NCI-H510A treated with DMSO at 0.1 percent for 48 hours (cell line): ENCODE measurements at regions not wholly inside any gene's neighbourhood (a gene's known extent, or its start where the extent isn't known, plus 50 kb on each side); places are given as distances from the start of the nearest gene placed in this dataset.

Source experiments
- DNase-seq: peaks from one replicate; lab custom pipeline; 2025; lab: John Stamatoyannopoulos, UW

DNA sequence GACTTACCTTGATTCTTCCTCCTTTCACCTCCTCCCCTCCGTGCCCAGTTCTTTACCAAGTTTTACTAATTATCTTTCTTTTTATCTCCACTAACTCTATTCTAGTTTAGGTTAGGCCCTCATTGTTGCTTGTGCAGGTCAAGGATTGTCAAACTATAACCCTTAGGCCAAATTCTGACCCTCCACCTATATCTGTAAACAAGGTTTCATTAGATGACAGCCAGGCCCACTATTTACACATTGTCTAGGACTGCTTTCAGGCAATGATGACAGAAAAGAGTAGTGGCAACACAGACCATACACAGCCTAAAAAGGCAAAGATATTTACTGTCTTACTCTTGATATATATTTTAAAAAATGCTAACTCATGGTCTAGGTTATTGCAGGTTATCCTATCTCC is 212.0 kb downstream of the RAD51AP2 start:
- no peak for DNase-seq

DNA sequence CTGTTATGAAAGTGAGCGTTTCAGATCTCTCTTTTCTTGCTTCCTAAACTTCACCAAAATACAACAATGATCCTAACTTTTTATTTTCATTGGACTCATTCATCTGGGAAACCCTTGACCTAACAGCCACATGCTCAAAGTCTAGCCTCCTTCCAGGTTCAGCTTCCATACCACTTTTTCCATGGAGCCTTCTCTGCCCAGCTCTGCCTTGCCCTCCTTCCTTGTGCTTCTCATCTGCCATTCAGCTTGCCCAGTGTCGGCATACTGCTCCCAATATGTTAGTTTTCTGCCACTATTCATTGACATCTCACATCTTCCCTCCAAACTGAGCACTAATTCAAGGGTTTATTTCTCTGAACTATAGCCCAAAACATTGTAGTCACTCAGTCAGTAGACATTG is 214.7 kb downstream of the RAD51AP2 start:
- DNase-seq, result no peak

DNA sequence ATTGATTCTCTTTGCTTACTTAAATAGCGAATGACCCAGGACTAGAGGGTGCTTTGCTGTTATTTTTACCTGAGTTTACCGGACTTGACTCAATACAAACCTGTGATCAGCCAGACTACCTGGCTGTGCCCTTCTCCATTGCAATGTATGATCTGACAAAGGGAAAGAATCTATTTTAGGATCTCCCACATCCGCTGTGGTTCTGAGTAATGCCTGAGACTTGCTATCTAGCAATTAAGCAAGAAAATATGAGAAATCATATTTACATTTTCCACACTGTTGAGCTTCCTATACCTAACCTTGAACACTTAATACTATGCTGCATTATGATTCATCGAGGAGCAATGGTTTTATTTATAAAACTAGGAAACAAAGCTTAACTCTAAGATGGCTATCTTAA is 215.2 kb downstream of the RAD51AP2 start:
- no peak for DNase-seq

DNA sequence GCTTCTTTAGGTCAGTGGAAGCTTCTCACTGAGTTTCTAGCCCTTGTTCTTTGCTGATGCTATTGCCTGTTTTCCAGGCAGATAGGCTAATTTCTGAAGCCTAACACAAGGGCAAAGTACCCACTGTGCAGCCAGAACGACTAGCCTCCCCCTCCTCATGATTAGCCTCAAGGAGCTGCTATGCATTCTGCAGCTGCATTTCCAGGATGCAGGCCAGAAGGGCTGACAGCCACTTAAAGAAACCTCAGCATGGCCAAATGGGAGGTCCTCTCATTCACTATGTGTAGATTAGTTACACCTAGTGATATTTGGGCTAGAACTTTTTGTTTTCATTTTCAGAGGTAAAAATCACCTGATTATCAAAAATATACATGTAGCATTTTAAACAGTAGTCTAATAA is 216.0 kb downstream of the RAD51AP2 start:
- DNase-seq, result no peak

DNA sequence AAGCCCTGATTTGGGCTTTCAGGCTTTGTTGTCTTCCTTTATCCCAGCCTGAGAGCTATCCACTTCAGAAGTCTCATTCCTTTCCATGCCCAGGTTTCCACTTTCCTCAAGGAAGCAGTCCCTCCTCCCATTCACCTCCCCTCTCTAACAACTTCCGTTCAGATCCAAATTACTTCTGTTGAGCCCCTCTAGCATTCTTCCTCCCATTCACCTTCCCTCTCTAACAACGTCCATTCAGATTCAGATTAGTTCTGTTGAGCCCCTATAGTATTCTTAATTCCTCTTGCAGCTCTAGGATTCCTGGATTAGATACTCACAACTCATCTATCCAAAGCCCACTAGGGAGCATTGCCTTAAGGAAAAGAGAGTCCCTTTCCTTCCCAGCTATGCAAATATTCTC is 216.8 kb downstream of the RAD51AP2 start:
- DNase-seq, result no peak

DNA sequence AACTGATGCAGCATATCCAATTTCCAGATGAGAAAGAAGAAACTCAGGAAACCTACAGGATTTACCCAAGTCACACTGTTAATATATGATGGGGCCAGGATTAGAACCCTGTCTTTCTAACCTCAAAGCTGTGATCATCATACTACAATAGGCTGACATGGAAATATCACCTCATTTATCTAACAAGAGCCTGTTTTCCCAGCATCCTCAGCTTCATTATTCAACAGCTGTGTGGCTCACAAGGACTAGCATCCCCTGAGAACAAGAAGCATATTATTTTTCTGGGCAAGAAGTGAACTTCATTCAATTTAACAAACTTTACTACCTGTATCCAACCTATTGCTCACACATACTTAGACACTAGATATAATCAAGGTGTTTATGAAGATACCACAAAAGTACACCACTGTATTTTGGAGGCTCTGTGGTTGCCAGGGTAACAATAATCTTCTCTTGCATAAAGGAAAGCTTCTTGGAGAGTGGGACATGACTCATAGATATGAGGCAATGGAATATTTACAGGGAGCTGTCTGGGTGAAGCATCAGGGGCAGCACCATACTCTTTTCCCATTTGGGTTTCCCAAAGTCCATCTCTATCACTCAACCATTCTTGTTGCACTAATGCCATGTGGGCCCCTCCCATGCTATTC is 218.2 kb downstream of the RAD51AP2 start:
- no peak for DNase-seq

DNA sequence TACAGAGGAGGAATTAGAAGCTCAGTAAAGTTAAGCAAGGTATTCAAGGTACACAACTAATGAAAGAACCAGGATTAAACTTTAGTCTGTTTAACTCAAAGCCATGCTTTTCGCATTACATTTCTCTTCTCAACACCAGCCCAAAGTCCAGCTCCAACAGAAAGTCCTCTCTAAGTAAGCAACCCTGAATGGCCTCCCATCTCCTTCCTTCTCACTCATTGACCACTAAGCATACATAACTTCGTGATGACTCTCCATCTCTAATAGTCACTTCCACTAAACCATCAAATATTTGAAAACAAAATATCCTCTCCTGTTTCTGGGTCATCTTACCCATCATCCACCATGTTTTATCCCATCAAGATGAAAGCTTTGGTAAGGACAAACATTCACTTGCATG is 219.8 kb downstream of the RAD51AP2 start:
- DNase-seq, result no peak

DNA sequence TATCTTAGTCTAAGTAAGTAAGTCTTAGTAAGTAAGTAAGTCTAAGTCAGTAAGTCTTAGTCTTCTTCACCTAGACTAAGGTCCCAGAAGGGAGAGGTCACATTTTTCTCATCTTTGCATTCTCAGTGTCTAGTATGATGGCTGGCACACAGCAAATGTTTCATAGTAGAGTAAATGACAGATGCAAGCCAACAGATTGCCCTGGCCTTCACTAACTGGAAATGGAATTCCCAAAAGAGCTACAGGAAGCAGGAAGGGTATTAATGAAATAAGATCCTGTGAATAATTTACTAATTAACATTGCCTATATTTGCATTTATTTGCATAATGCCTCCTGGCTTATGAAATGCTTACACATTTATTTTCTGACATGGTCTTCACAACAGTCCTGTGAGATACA is 221.6 kb downstream of the RAD51AP2 start:
- DNase-seq, result no peak

DNA sequence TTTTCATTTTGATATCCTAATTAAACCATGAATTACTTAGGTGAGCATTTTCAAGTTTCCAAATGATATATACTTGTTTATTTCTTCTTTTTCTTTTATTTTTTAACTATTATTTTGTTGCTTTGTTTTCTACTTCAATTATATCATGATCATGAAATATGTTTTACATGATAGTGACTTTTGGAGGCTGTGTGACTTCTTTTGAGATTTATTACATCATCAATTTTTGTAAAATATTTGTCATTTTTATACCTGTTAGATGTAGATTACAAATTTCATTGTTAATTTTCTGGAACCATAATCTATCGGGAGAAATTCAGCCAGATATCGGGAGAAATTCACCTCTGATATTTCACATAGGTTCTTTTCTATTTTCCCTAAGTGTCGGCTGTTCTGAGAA is 228.6 kb downstream of the RAD51AP2 start:
- DNase-seq, result no peak

DNA sequence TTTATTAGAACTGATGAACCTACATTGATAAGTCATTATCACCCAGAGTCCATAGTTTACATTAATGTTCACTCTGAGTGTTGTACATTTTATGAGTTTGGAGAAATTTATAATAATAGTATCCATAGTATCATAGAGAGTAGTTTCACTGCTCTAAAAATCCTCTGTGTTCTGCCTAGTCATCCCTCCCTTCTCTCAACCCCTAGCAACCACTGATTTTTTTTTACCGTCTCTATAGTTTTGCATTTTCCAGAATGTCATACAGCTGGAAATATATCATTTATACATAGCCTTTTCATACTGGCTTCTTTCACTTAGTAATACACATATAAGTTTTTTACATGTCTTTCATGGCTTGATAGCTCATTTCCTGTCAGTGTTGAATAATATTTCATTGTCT is 231.1 kb downstream of the RAD51AP2 start:
- no peak for DNase-seq

DNA sequence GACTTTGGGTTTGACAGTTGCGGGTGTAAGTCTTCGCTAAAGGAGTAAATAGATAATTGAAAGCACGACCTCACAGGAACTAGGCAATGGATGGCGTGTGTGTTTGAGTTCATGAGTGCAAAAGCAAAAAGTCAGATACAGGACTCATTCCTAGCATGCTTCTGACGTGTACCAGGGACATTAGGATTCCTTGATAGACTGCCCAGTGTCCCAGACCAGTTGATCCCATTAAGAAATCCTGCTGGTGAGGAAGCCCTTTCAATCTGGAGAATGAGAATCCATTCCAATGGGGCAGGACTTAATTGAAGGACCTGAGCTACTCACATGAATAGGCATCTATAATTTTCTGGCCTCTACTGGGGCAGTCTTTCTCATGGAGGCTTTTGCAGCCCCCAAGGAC is 235.4 kb downstream of the RAD51AP2 start:
- DNase-seq, result no peak

DNA sequence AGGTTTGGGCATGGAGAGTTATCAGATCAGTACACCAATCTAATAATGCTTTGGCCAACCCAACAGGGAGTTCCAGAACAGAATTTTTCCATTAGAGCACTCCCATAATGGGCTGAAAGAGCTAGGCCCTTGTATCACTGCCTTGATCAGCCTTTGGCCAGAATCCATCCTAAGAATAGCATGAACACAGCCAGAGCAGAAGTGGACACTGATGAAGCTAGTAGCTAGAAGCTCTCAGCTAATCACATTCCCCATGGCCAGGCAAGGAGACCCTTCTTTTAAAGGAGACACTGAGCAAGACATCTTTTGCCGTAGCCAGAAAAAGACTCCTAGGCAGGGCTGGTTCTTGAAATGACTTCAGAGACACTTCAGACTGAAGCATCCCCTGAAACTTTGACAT is 236.0 kb downstream of the RAD51AP2 start:
- no peak for DNase-seq

DNA sequence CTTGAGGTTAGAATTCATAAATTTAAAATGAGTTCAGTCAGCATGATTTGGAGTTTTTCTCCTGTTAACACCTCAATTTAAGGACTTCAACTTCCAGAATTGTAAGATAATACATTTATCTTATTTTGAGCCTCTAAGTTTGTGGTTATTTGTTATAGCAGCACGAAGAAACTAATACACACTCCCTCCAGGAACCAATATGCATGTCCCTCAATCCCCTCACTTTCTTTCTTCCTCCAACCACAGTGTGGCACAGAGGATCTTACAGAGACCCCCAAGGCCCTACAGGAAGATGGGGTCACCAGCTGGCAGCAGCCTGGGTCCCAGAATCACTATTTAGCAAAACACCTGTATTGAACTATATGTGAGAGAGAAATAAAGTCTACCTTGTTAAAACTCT is 242.0 kb downstream of the RAD51AP2 start:
- no peak for DNase-seq

DNA sequence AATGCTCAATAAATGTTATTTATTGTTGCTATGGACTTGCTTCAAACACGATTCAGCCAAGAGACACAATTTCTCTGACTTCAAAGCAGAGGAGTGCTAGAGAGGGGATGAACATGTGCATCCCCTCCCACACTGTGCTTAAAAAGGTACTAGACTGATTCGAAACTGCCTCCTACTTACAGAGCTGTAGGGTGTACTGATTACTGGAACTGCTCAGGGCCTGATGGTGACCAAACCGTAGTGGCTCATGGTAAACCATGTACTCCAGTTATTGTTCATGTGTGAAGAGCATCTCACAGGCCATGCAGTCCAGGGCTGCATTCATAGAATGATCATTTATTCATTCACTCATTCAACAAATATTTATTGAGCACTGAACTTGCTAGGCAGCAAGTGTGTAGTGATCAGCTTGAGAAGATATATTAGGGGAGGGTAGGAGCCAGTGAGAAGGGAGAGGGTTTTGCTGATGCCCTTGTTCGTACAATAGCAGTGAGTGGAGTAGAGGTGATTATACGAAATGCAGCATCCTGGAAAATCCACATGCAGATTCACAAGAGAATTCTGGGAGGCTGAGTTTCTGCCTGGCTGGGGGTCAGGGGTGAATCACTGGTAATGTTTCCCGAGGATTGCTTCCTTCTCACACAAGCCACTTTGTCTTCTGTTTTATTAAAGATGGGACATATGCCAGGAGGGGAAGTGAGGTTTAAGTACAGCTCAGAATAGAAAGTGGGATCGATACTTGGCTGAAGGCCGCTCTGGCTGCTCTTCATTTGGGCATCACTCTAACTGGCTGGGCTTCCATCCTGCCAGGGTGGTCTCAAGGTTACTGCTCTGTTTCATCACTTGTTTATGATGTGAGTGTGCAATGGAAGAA is 245.4 kb downstream of the RAD51AP2 start:
- DNase-seq, result no peak

DNA sequence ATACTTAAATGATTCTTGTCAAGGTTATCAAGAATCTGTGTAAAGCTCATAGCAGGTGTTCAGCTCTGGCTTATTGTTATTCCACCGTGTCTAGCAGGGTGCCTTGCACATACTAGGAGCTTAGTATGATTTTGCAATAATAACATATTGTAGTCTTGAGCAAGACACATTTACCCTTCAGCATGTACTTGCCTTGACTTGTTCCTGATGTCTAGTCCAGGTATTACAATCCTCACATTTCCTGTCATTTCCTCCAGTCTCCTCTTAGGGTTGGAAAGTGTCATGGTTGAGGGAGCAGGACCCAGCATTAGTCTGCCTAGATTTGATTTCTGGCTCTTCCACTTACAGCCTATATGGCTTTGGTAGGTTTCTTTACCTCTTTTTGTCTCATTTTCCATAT is 246.1 kb downstream of the RAD51AP2 start:
- no peak for DNase-seq

DNA sequence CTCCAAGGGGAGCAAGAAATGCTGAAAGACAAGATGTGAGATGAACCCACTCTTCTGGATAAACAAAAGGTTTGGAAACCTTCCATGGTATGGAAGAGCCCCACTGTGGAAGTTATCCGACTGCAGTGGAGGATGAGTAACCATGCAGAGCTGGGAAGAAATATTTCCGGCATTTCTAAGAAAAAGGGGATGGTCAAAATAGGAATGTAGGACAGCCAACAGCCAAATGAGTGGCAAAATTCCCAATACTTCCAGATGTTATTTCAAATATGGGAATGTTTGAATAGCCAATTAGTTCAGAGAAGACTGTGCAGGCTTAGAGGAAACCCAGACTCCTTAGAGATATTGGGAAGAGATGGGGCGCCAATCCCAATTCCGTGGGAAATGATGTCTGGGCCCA is 246.8 kb downstream of the RAD51AP2 start:
- no peak for DNase-seq

DNA sequence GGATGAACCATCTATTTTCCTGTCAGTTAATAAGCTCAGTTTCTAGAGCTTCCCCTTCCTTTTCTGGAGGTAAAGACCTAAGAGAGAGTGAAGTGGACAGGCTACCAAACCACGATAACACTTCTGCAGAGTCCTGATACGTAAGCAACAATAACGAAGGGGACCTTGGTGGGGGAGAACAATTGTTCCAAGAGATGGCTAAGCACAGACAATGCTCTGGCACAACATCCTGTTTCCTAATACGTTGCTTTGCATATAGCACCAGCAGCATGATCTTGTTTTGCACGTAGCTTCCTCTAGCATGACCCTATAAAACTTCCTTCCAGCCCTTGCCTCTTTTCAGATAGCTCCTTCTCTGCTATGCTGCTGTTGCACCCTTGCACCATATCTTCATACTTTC is 247.3 kb downstream of the RAD51AP2 start:
- no peak for DNase-seq

DNA sequence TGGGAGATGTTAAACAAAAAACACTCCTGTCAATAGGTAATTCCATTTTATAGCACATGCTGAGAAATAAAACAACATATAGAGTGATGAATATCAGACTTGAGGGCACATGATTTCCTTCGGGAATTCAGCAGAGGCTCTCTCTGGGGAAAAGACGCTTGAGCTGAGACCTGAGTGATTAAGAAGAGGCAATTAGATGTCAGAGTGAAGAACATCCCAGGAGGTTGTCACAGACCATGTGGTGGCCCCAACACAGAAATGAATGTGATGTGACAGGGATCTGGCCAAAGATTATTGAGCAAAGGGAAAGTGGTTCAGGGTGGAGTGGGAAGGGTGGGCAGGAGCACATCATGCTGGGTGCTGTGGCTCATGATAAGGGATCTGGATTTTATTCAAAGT is 254.7 kb downstream of the RAD51AP2 start:
- no peak for DNase-seq

DNA sequence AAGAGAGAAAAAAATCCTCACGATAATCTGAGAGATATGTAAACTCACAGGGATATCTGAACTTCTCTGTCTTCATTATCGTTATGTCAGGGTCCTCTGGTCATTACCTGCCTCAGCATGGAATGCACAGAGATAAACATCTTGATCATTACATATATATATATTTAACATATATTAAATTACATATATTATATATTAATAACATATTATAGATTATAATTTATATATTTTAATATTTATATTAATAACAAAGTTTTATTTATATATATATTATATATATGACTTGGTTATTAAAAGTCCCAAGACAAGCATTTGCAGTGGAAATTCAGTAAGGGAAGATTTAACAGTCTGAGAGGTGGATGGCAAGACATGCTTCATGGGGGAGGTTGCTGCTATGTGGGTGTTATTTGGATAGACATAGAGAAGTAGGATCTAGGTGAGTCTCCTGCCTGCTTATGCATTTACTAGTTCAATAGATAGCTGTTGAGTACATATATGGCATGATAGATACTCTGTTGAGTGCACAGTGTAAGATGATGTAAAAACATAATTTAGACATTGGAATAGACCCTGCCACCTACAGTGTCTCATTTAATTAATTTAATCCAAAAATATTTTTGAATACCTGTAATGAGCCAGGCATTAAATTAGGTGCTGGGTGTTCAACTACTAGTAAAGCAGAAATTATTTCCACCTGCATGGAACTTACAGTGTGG is 255.2 kb downstream of the RAD51AP2 start:
- no peak for DNase-seq

DNA sequence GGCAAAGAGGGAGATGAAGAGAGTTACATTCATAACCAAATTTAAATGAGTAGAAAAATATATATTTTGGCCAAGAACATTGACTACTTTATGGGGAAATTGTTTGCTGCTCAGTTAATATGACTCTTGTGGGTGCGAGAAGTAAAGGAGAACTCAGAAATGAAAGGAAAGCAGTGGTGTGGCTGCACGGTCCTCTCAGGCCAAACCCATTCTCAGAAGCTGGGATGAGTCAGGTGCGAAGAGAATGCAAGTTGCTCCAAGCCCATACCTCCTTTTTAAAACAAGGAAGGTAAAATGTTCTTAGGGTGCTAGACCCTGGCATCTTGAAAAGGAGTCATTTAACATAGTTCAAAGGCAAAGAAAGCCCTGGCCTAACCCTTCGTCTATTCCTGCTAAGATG is 258.6 kb downstream of the RAD51AP2 start:
- DNase-seq, result no peak

DNA sequence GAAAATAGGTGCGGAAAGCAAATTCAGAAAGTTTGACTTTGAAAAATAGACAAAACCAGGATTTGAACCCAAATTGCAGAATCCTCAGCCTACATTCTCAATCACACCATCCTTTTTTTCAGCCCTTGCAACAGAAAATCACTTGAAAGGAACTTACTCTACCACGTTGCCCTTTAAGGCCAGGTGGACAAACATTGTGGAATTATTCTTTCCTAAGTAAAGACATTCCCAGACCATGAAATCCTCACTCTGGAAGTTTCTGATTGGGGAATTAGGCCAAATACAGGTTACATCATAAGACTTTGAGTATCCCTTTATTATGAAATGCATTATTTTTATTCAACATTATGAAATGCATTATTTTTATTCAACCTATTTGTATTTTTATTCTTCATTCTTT is 259.4 kb downstream of the RAD51AP2 start:
- no peak for DNase-seq

DNA sequence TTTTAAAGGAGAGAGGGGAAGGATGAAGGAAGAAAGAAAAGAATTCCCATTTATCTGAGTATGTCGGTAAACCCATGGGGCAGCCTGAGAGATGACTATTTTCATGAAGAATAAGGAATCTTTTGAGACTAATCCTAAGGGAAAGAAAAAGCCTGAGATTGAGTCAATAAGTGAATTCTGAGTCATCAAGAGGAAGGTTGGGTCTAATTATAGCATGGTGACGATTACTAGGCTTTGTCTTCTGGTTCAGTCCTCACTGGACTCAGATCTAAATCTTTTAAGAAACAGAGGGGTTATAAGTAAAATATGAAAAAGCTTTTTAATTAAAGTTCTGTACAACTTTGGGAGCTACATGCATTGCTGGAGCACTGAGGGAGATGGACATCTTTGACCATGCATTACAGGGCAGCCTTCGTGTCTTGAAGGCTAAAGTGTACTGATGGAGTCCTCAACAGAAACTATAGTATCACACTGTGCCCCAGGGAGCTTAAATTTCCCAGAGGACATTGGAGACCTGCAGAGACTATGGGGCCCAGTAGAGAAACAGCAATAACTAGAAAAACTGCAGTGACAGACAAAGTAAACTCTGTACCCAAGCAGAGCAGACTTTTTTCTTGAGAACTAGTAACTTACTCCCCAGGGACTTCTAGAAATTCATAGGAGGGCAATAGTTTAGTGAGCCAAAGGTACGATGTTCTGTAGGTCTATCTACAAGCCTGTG is 260.9 kb downstream of the RAD51AP2 start:
- DNase-seq, result no peak
